A549 (cell line): ENCODE measurements at regions not wholly inside any gene's neighbourhood (a gene's known extent, or its start where the extent isn't known, plus 50 kb on each side); places are given as distances from the start of the nearest gene placed in this dataset.

Experiments
- ATAC-seq, 2 experiments: fragments of 200-7000 bp in 1 of 2; fragments of >200 bp in 1 of 2; cut with Nextera tagmentation in 1 of 2; cut with Tn5 transposase in 1 of 2; 3 replicates each; pipeline versions ENCODE4 v1.8.0 to v1.9.1; 2018 to 2020; ENCODE audit warnings: mild to moderate bottlenecking in 1 of 2, moderate library complexity in 1 of 2
- CTCF ChIA-PET: fragments of 300-600 bp; sonication (Branson Sonifier 250); formaldehyde crosslinking; extraction: SDS; loops from one replicate; lab custom pipeline; 2021; ENCODE audit warnings: antibody characterized with exemption, inconsistent platforms; lab: Yijun Ruan, JAX
- POLR2A ChIA-PET: fragments of 350-600 bp; formaldehyde crosslinking; extraction: SDS; loops from one replicate; lab custom pipeline; 2021; ENCODE audit warnings: antibody characterized with exemption, inconsistent platforms; lab: Yijun Ruan, JAX
- DNase-seq, 2 experiments: peaks; one replicate each; pipeline versions ENCODE4 v3.0.0 to v3.0.0-alpha.2; 2011 to 2016; ENCODE audit warnings: low read depth in 1 of 2, low spot score in 1 of 2
- FAIRE-seq: peaks from 2 replicates; lab custom pipeline; 2011; peaks lifted over from hg19 to GRCh38; lab: Jason Lieb, UNC
- H3K27ac ChIP-seq, 2 experiments: fragments of >200 bp; sonication (Bioruptor Twin); formaldehyde crosslinking; 3 replicates each; pipeline ENCODE4 v1.5.1; 2016 to 2017
- H3K4me1 ChIP-seq: fragments of >200 bp; sonication (Bioruptor Twin); formaldehyde crosslinking; 3 replicates; pipeline ENCODE4 v1.6.1; 2016
- H3K4me2 ChIP-seq: fragments of >200 bp; sonication (Bioruptor Twin); formaldehyde crosslinking; 3 replicates; pipeline ENCODE4 v1.6.1; 2016
- H3K4me3 ChIP-seq: fragments of >200 bp; sonication (Bioruptor Twin); formaldehyde crosslinking; 3 replicates; pipeline ENCODE4 v1.5.1; 2016
- H3K9me3 ChIP-seq: fragments of >200 bp; sonication (Bioruptor Twin); formaldehyde crosslinking; 3 replicates; pipeline ENCODE4 v1.6.1; 2016
- BCL3 ChIP-seq: fragments of >200 bp; sonication (Bioruptor Twin); formaldehyde crosslinking; IDR thresholded peaks from 3 replicates; pipeline ENCODE4 v1.6.1; 2016
- BHLHE40 ChIP-seq: IDR thresholded peaks from 2 replicates; pipeline ENCODE4 v1.6.1; 2012; ENCODE audit warnings: low read depth, low read length, inconsistent platforms
- ESRRA ChIP-seq: fragments of 150-350 bp; IDR thresholded peaks from 2 replicates; pipeline ENCODE4 v1.6.1; 2014; ENCODE audit warnings: mild to moderate bottlenecking, low read length, borderline replicate concordance
- FOXS1 ChIP-seq: fragments of 250-450 bp; sonication (Bioruptor Pico); IDR thresholded peaks from 2 replicates; pipeline ENCODE4 v1.5.0; 2020; ENCODE audit warnings: mild to moderate bottlenecking, moderate library complexity
- GATA3 ChIP-seq: IDR thresholded peaks from 2 replicates; pipeline ENCODE4 v1.6.1; 2012; ENCODE audit warnings: borderline replicate concordance
- JUNB ChIP-seq: fragments of >200 bp; sonication (Bioruptor Twin); formaldehyde crosslinking; IDR thresholded peaks from 2 replicates; pipeline ENCODE4 v1.6.1; 2016
- KDM1A ChIP-seq: fragments of 200-600 bp; sonication (generic); IDR thresholded peaks from 2 replicates; pipeline ENCODE4 v1.6.1; 2016; ENCODE audit warnings: low read depth, mild to moderate bottlenecking
- KDM5A ChIP-seq: fragments of 200-600 bp; sonication (generic); IDR thresholded peaks from 2 replicates; pipeline ENCODE4 v1.6.1; 2016; ENCODE audit warnings: antibody characterized with exemption, mild to moderate bottlenecking
- NPAS2 ChIP-seq: fragments of 250-450 bp; sonication (Bioruptor Pico); IDR thresholded peaks from 2 replicates; pipeline ENCODE4 v1.8.0; 2022; ENCODE audit warnings: mild to moderate bottlenecking, moderate library complexity, borderline replicate concordance
- PHF8 ChIP-seq: fragments of 200-600 bp; sonication (generic); IDR thresholded peaks from 2 replicates; pipeline ENCODE4 v1.6.1; 2016; ENCODE audit warnings: low read depth, mild to moderate bottlenecking, antibody characterized with exemption, moderate library complexity, borderline replicate concordance
- POLR2A ChIP-seq: IDR thresholded peaks from 2 replicates; pipeline ENCODE4 v1.6.1; 2012; ENCODE audit warnings: mild to moderate bottlenecking, low read length
- POLR2AphosphoS2 ChIP-seq: conservative IDR thresholded peaks from 2 replicates; pipeline ENCODE4 v1.6.1; 2012; ENCODE audit warnings: low read length, improper control_type of control experiment, inconsistent platforms
- RCOR1 ChIP-seq: fragments of 150-350 bp; IDR thresholded peaks from 2 replicates; pipeline ENCODE4 v1.6.1; 2014; ENCODE audit warnings: antibody characterized with exemption, low read length, low read depth
- TFCP2L1 ChIP-seq: fragments of 250-450 bp; sonication (Bioruptor Pico); IDR thresholded peaks from 2 replicates; pipeline ENCODE4 v1.5.0; 2021; ENCODE audit warnings: mild to moderate bottlenecking
- ZC3H11A ChIP-seq: fragments of 450-650 bp; IDR thresholded peaks from 2 replicates; pipeline ENCODE4 v1.6.1; 2014; ENCODE audit warnings: antibody characterized with exemption, mild to moderate bottlenecking
- WGBS: methylation state at CpG from one replicate; pipeline ENCODE4 v1.1.6; 2017; ENCODE audit errors: missing lambda C conversion rate; 5-methylcytosine and 5-hydroxymethylcytosine counted together
- TF ChIP-seq, protein P1 (sequence below): fragments of >200 bp; sonication (Bioruptor Twin); formaldehyde crosslinking; IDR thresholded peaks from 2 replicates; pipeline ENCODE4 v1.6.1; 2016
- TF ChIP-seq, protein P2 (sequence below): fragments of >200 bp; sonication (Bioruptor Twin); formaldehyde crosslinking; IDR thresholded peaks from 3 replicates; pipeline ENCODE4 v1.5.1; 2016
- TF ChIP-seq, protein P3 (sequence below): IDR thresholded peaks from 2 replicates; pipeline ENCODE4 v1.6.1; 2012

GRCh38 chr15:56815247-56815646, 81.9 kb upstream of the ZNF280D start:
- Histone ChIP-seq H3K4me3 (no peak overlapping the region), H3K4me1 (peaks cover 9% of the 10 kb centered on the region), H3K27ac (no peak overlapping the region), H3K9me3 (no peaks in the 10 kb centered on the region)
- DNase-seq: no peak
- CTCF ChIA-PET: no interaction called here
- no peak for ATAC-seq
- TF ChIP-seq POLR2AphosphoS2: no peak
- TF ChIP-seq ESRRA: no peak
- no peak for TF ChIP-seq NPAS2 (CRISPR knock-in tag)
- TF ChIP-seq, protein P1, sequence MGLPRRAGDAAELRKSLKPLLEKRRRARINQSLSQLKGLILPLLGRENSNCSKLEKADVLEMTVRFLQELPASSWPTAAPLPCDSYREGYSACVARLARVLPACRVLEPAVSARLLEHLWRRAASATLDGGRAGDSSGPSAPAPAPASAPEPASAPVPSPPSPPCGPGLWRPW: no peak
- no peak for TF ChIP-seq RCOR1
- TF ChIP-seq, all 56 proteins: peak for 0
- no peak for FAIRE-seq
- POLR2A ChIA-PET: no interaction called here
- 95% methylated on average over 12 of the region's 12 CpGs for WGBS
- no peak overlapping the region for H3K4me2 ChIP-seq

DNA sequence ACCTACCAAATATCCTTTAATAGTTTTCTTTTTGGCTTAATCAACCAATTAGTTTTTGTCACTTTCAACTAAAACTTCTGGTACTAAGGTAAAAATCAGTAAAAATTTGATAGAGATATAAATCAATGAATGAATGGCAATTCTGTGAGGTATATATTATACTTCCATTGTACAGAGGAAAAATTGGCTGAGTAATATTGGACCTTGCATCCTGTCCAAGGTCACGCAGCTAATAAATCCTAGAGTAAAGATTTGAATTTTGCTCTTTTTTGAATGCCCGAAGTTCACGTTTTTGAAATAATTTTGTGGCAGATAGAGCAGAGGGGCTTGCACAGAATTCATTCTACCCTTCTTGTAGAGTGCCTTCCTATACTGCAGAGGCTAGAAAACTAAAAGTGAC, 81.1 kb upstream of the ZNF280D start:
- 81% methylated on average over 3 of the region's 3 CpGs for WGBS
- Histone ChIP-seq H3K4me1 (peaks cover 9% of the 10 kb centered on the region), H3K4me3 (no peak overlapping the region), H3K27ac (no peak overlapping the region), H3K4me2 (no peak overlapping the region), H3K9me3 (peaks cover 2% of the 10 kb centered on the region; the same call in 2 of the 3 replicates)
- CTCF ChIA-PET: interaction anchor here (0.8 to 1.7 kb wide), 2 partner anchors 9 to 323 kb away, joined by 3 to 4 read pairs; no protein-coding TSS in a partner anchor
- FAIRE-seq (no peak), ATAC-seq (no peak), DNase-seq (no peak)
- POLR2A ChIA-PET: no interaction called here
- TF ChIP-seq KDM5A: no peak

- ATAC-seq (no peak), DNase-seq (no peak)
- Histone ChIP-seq H3K4me1 (peaks cover 9% of the 10 kb centered on the region), H3K4me3 (no peak overlapping the region), H3K9me3 (peaks cover 6% of the 10 kb centered on the region; the same call in 2 of the 3 replicates), H3K4me2 (no peak overlapping the region)
- ChIA-PET CTCF (interaction anchor here (0.8 to 1.8 kb wide), 3 partner anchors 10 to 322 kb away, joined by 3 to 4 read pairs (median 3); no protein-coding TSS in a partner anchor), POLR2A (interaction anchor here (1.1 kb wide), 1 partner anchor 80 kb away, joined by 3 read pairs; the partner anchor contains the start of gene ZNF280D)
- TF ChIP-seq POLR2A: no peak
- TF ChIP-seq, protein P2, sequence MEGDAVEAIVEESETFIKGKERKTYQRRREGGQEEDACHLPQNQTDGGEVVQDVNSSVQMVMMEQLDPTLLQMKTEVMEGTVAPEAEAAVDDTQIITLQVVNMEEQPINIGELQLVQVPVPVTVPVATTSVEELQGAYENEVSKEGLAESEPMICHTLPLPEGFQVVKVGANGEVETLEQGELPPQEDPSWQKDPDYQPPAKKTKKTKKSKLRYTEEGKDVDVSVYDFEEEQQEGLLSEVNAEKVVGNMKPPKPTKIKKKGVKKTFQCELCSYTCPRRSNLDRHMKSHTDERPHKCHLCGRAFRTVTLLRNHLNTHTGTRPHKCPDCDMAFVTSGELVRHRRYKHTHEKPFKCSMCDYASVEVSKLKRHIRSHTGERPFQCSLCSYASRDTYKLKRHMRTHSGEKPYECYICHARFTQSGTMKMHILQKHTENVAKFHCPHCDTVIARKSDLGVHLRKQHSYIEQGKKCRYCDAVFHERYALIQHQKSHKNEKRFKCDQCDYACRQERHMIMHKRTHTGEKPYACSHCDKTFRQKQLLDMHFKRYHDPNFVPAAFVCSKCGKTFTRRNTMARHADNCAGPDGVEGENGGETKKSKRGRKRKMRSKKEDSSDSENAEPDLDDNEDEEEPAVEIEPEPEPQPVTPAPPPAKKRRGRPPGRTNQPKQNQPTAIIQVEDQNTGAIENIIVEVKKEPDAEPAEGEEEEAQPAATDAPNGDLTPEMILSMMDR: no peak
- TF ChIP-seq TFCP2L1: no peak
- no peak for TF ChIP-seq KDM1A
- TF ChIP-seq JUNB: no peak
- TF ChIP-seq BCL3: no peak
- TF ChIP-seq ZC3H11A: no peak
- TF ChIP-seq BHLHE40: no peak
- TF ChIP-seq, all 56 proteins: peak for 0
- no peak for FAIRE-seq
- no peak overlapping the region for H3K27ac ChIP-seq
- WGBS: 0% methylated on average over 1 of the region's 1 CpG
These were observed 80.7 kb upstream of the ZNF280D start for GRCh38 chr15:56813995-56814394.

- ChIA-PET CTCF (interaction anchor here (1.8 to 2.4 kb wide), 2 partner anchors 9 to 12 kb away, joined by 3 to 7 read pairs; no protein-coding TSS in a partner anchor), POLR2A (interaction anchor here (1.1 kb wide), 1 partner anchor 79 kb away, joined by 3 read pairs; the partner anchor contains the start of gene ZNF280D)
- Histone ChIP-seq H3K4me2 (no peak overlapping the region), H3K4me3 (no peak overlapping the region), H3K27ac (no peak overlapping the region), H3K9me3 (peaks cover 17% of the 10 kb centered on the region), H3K4me1 (peaks cover 9% of the 10 kb centered on the region)
- FAIRE-seq (no peak), DNase-seq (no peak), ATAC-seq (no peak)
- TF ChIP-seq RCOR1 (no peak), FOXS1 (CRISPR knock-in tag) (no peak), ESRRA (no peak), GATA3 (no peak), PHF8 (no peak)
- TF ChIP-seq, protein P3, sequence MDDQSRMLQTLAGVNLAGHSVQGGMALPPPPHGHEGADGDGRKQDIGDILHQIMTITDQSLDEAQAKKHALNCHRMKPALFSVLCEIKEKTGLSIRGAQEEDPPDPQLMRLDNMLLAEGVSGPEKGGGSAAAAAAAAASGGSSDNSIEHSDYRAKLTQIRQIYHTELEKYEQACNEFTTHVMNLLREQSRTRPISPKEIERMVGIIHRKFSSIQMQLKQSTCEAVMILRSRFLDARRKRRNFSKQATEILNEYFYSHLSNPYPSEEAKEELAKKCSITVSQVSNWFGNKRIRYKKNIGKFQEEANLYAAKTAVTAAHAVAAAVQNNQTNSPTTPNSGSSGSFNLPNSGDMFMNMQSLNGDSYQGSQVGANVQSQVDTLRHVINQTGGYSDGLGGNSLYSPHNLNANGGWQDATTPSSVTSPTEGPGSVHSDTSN: no peak
These were observed 79.7 kb upstream of the ZNF280D start for GRCh38 chr15:56812961-56813360.
